HepG2 (cell line): ENCODE measurements at regions not wholly inside any gene's neighbourhood (a gene's known extent, or its start where the extent isn't known, plus 50 kb on each side); places are given as distances from the start of the nearest gene placed in this dataset.
"Not testable (repeated sequence)": the region's sequence is repeated elsewhere in the genome, so short reads cannot be mapped to it uniquely, and the experiment has no call there.

ENCODE experiments used
- ATAC-seq: fragments of 200-7000 bp; cut with Tn5 transposase; 3 replicates; pipeline ENCODE4 v1.9.1; 2020; ENCODE audit warnings: mild to moderate bottlenecking, moderate library complexity
- BruUV-seq: library from RNA; stranded (reverse); fragments of 400-500 nt; replicated peaks from 2 replicates; lab custom pipeline; 2021; lab: Mats Ljungman, UMichigan
- CTCF ChIA-PET: fragments of 300-600 bp; formaldehyde crosslinking; extraction: SDS; loops from one replicate; lab custom pipeline; 2021; ENCODE audit warnings: low total read pairs, inconsistent platforms, low intra/inter-chr PET ratio; lab: Yijun Ruan, JAX
- POLR2A ChIA-PET: fragments of 350-600 bp; sonication (Branson Sonifier 250); formaldehyde crosslinking; loops from one replicate; lab custom pipeline; 2020; ENCODE audit warnings: antibody characterized with exemption, inconsistent platforms; lab: Yijun Ruan, JAX
- DNase-seq: peaks from one replicate; pipeline ENCODE4 v3.0.0-alpha.2; 2015; ENCODE audit warnings: low spot score
- FAIRE-seq: peaks from 3 replicates; lab custom pipeline; 2011; peaks lifted over from hg19 to GRCh38; lab: Jason Lieb, UNC
- H2AFZ ChIP-seq: one replicate; pipeline ENCODE4 v1.6.1; 2011; ENCODE audit warnings: low read length, inconsistent platforms
- H3K27ac ChIP-seq: fragments of 300-600 bp; 3 replicates; pipeline ENCODE4 v1.8.0; 2011; ENCODE audit warnings: mixed run types, mild to moderate bottlenecking, mixed read lengths, low read length, inconsistent platforms; ENCODE audit not compliant: insufficient read depth; ENCODE audit errors: extremely low read length
- H3K27me3 ChIP-seq, 2 experiments: fragments of 200-600 bp in 1 of 2; 2 replicates in 1 of 2; 3 replicates in 1 of 2; pipeline versions ENCODE4 v1.6.0 to v1.8.0; 2011; ENCODE audit warnings: low read length in 2 of 2, mild to moderate bottlenecking in 2 of 2, moderate library complexity in 2 of 2, inconsistent platforms in 1 of 2; ENCODE audit not compliant: insufficient read depth in 2 of 2, control insufficient read depth in 1 of 2
- H3K36me3 ChIP-seq, 2 experiments: fragments of 200-600 bp in 1 of 2; replicated peaks in 1 of 2; 2 replicates in 1 of 2; 3 replicates in 1 of 2; pipeline versions ENCODE4 v1.5.1 to v1.8.0; 2011; ENCODE audit warnings: low read length in 2 of 2, inconsistent platforms in 1 of 2; ENCODE audit not compliant: insufficient read depth in 2 of 2, control insufficient read depth in 1 of 2
- H3K4me1 ChIP-seq: 2 replicates; pipeline ENCODE4 v1.5.1; 2012; ENCODE audit warnings: low read length, inconsistent platforms; ENCODE audit not compliant: insufficient read depth
- H3K4me2 ChIP-seq: 2 replicates; pipeline ENCODE4 v1.6.0; 2011; ENCODE audit warnings: low read depth, low read length, inconsistent platforms
- H3K4me3 ChIP-seq, 3 experiments: fragments of 200-600 bp in 1 of 3; sonication (generic), shearing (Covaris generic) in 1 of 3; replicated peaks in 1 of 3; 2 replicates each; pipeline ENCODE4 v1.5.1; 2011 to 2016; ENCODE audit warnings: low read length in 3 of 3, inconsistent platforms in 2 of 3, low read depth in 2 of 3, mild to moderate bottlenecking in 2 of 3, control low read depth in 1 of 3, mixed read lengths in 1 of 3; ENCODE audit not compliant: insufficient read depth in 1 of 3
- H3K79me2 ChIP-seq: one replicate; pipeline ENCODE4 v1.6.1; 2011; ENCODE audit warnings: low read length, inconsistent platforms; ENCODE audit not compliant: insufficient read depth
- H3K9ac ChIP-seq: 2 replicates; pipeline ENCODE4 v1.6.0; 2011; ENCODE audit warnings: mild to moderate bottlenecking, low read depth, low read length, inconsistent platforms; ENCODE audit not compliant: insufficient read depth
- H3K9me3 ChIP-seq: 2 replicates; pipeline ENCODE4 v1.5.1; 2012; ENCODE audit warnings: mild to moderate bottlenecking, low read length
- H4K20me1 ChIP-seq: 2 replicates; pipeline ENCODE4 v1.6.0; 2011; ENCODE audit warnings: inconsistent platforms, mild to moderate bottlenecking, low read length, moderate library complexity; ENCODE audit not compliant: insufficient read depth
- ELF3 ChIP-seq: IDR thresholded peaks from 2 replicates; pipeline ENCODE4 v1.6.1; 2016; ENCODE audit warnings: missing genetic modification reagents, missing compliant biosample characterization
- ETS1 ChIP-seq: sonication (generic); formaldehyde crosslinking; IDR thresholded peaks from 2 replicates; pipeline ENCODE4 v1.4.0; 2020; ENCODE audit warnings: missing genetic modification reagents
- MYPOP ChIP-seq: sonication (generic); formaldehyde crosslinking; IDR thresholded peaks from 2 replicates; pipeline ENCODE4 v1.8.1; 2023; ENCODE audit warnings: mild to moderate bottlenecking, moderate library complexity, missing genetic modification reagents
- YY1 ChIP-seq: IDR thresholded peaks from 2 replicates; pipeline ENCODE4 v1.6.1; 2011; ENCODE audit warnings: low read length, low read depth, moderate library complexity, mild to moderate bottlenecking; ENCODE audit not compliant: insufficient read depth, insufficient replicate concordance
- WGBS: methylation state at CpG from one replicate; pipeline ENCODE4 v1.1.6; 2017; ENCODE audit warnings: low lambda C conversion rate; 5-methylcytosine and 5-hydroxymethylcytosine counted together
- in situ Hi-C: cut with HindIII; loops from 2 replicates; pipeline ENCODE4 v1.10.0; 2017; ENCODE audit warnings: low pct_unique_long_range_greater_than_20kb; ENCODE audit not compliant: extremely low pct_ligation_motif_present
- intact Hi-C: fragments of 100-400 bp; cut with micrococcal nuclease; formaldehyde crosslinking; loops from one replicate; pipeline ENCODE4 v1.10.0; 2022; ENCODE audit not compliant: unreplicated experiment

- no peak for TF ChIP-seq YY1
Observed at GRCh38 chr3:182331341-182331740, 462.0 kb upstream of the ATP11B start (continued).

- ChIA-PET CTCF (no interaction called here), POLR2A (no interaction called here)
- BruUV-seq, result no TSS peak
- H3K36me3 ChIP-seq, result no peaks in the 10 kb centered on the region
- no peak overlapping the region for H2AFZ ChIP-seq
- intact Hi-C loops, result no loop called here
- H3K4me1 ChIP-seq, result no peaks in the 10 kb centered on the region
- FAIRE-seq (no peak), DNase-seq (no peak), ATAC-seq (no peak)
- no peaks in the 10 kb centered on the region for H3K79me2 ChIP-seq
- H4K20me1 ChIP-seq, result no peaks in the 10 kb centered on the region
- no peaks in the 10 kb centered on the region for H3K27me3 ChIP-seq
- WGBS, result 60% methylated on average over 1 of the region's 1 CpG
- no peak overlapping the region for H3K27ac ChIP-seq
- no peak overlapping the region for H3K4me3 ChIP-seq
- in situ Hi-C loops, result no loop called here
- TF ChIP-seq MYPOP (CRISPR knock-in tag) (no peak), ETS1 (CRISPR knock-in tag) (no peak), ELF3 (CRISPR knock-in tag) (no peak)
- no peaks in the 10 kb centered on the region for H3K9me3 ChIP-seq
- no peak overlapping the region for H3K4me2 ChIP-seq
- H3K9ac ChIP-seq, result no peak overlapping the region
Observed at GRCh38 chr3:182342252-182342651, 451.1 kb upstream of the ATP11B start.

GRCh38 chr3:182344026-182344425, 449.3 kb upstream of the ATP11B start:
- H3K79me2 ChIP-seq, FAIRE-seq, H3K9me3 ChIP-seq, in situ Hi-C loops, H2AFZ ChIP-seq, H3K4me2 ChIP-seq, DNase-seq, H3K4me1 ChIP-seq, POLR2A ChIA-PET, H3K27ac ChIP-seq, H3K36me3 ChIP-seq, CTCF ChIA-PET, intact Hi-C loops, BruUV-seq, ATAC-seq, H3K9ac ChIP-seq, H4K20me1 ChIP-seq, H3K4me3 ChIP-seq, H3K27me3 ChIP-seq: not testable (repeated sequence)
